Activated B cell treated with CpG ODN at 0.5 μM for 24 hours (primary cell): ENCODE measurements at regions not wholly inside any gene's neighbourhood (a gene's known extent, or its start where the extent isn't known, plus 50 kb on each side); places are given as distances from the start of the nearest gene placed in this dataset.
"Not testable (repeated sequence)": the region's sequence is repeated elsewhere in the genome, so short reads cannot be mapped to it uniquely, and the experiment has no call there.

ENCODE experiments used
- ATAC-seq: fragments of 200-7000 bp; cut with Tn5 transposase; one replicate; pipeline ENCODE4 v1.10.0; 2021; ENCODE audit warnings: low read depth, mild to moderate bottlenecking, moderate library complexity
- CTCF ChIA-PET: fragments of 350-600 bp; sonication (Branson Sonifier 250); formaldehyde crosslinking; loops from one replicate; lab custom pipeline; 2021; ENCODE audit warnings: antibody characterized with exemption; lab: Charles Lee
- POLR2A ChIA-PET: fragments of 350-600 bp; sonication (Branson Sonifier 250); formaldehyde crosslinking; loops from one replicate; lab custom pipeline; 2021; ENCODE audit warnings: antibody characterized with exemption; lab: Charles Lee
- DNase-seq: peaks from one replicate; pipeline ENCODE4 v3.0.0; 2022
- H3K27ac Mint-ChIP-seq: one replicate; pipeline ENCODE4 v1.8.0; 2020; ENCODE audit warnings: mixed read lengths
- H3K27me3 Mint-ChIP-seq: one replicate; pipeline ENCODE4 v1.8.0; 2021; ENCODE audit warnings: mixed read lengths
- H3K36me3 Mint-ChIP-seq: one replicate; pipeline ENCODE4 v1.8.0; 2021; ENCODE audit warnings: low read depth, mixed read lengths
- H3K4me1 Mint-ChIP-seq: one replicate; pipeline ENCODE4 v1.8.0; 2021; ENCODE audit warnings: mixed read lengths
- H3K4me3 Mint-ChIP-seq: one replicate; pipeline ENCODE4 v1.8.0; 2020; ENCODE audit warnings: mild to moderate bottlenecking, mixed read lengths
- H3K9me3 Mint-ChIP-seq: one replicate; pipeline ENCODE4 v1.8.0; 2020; ENCODE audit warnings: mixed read lengths
- intact Hi-C: fragments of 100-400 bp; cut with micrococcal nuclease; formaldehyde crosslinking; loops from one replicate; pipeline ENCODE4 v1.15.1; 2024
- TF ChIP-seq, protein P1 (sequence below): fragments of 200-600 bp; IDR thresholded peaks from one replicate; pipeline ENCODE4 v1.8.0; 2022; ENCODE audit warnings: antibody characterized with exemption, mild to moderate bottlenecking

DNA sequence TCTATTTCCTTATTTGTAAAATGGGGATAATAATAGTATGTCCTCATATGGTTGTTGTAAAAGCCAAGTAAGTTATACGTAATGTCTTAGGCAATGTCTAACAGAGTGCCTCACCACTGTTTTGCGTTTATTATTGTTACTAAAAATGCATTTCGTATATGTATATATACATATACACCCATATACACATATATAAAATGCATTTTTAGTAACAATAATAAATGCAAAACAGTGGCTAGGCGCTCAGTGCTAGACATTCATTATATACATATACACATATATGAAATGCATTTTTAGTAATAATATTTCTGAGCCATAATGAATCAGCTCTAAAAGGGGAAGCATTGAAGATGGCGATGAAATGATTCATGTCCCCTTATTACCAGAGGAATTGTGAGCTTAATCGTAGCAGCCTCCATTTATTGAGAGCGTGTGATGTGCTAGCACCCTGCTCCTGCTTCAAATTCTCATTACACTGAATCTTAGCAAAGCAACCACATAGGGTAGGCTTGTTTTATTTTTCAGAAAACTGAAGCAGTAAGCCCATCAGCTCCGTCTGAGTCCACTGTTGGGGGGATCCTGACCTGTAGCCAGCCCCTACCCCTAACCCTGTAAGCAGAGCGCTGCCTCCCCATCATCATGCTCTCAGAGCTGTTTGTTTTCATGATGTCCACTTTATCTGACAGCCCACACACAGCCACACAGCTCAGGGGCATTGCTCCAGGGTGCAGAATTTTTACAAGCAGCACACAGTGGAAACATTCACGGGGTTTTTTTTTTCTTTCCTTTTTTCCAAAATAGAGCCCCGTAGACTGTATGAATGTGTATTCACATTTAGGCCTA is 97.1 kb upstream of the NAV2 start:
- H3K9me3 Mint-ChIP-seq = peaks cover 6% of the 10 kb centered on the region
- POLR2A ChIA-PET = no interaction called here

DNA sequence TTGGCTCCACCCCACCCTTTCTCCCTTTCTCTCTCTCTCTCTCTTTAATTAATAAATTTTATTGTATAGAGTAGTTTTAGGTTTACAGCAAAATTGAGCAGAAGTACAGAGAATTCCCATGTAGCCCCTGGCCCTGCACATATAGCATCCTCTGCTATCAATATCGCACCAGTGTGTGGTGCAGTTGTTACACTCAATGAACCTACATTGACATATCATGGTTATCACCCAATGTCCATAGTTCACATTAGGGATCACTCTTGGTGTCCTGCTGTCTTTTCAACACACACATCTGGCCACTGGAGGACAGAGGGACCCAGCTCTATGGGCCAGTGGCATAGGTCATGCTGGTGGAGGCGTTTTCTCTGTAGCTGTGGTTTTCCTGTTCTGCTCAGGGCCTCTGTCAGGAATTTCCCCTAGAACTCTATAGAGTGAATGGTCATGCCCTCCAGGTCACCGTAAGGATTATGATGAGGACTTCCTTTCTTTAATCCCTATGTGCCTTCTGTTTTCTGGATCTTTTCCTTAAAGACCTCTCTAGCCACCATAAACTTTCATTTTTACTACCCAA is 98.2 kb upstream of the NAV2 start:
- Mint-ChIP-seq H3K4me1 (no peaks in the 10 kb centered on the region), H3K27me3 (no peaks in the 10 kb centered on the region), H3K4me3 (no peak overlapping the region), H3K27ac (no peak overlapping the region), H3K9me3 (peaks cover 6% of the 10 kb centered on the region), H3K36me3 (no peaks in the 10 kb centered on the region)
- ATAC-seq (no peak), DNase-seq (no peak)
- intact Hi-C loops = no loop called here
- TF ChIP-seq, protein P1, sequence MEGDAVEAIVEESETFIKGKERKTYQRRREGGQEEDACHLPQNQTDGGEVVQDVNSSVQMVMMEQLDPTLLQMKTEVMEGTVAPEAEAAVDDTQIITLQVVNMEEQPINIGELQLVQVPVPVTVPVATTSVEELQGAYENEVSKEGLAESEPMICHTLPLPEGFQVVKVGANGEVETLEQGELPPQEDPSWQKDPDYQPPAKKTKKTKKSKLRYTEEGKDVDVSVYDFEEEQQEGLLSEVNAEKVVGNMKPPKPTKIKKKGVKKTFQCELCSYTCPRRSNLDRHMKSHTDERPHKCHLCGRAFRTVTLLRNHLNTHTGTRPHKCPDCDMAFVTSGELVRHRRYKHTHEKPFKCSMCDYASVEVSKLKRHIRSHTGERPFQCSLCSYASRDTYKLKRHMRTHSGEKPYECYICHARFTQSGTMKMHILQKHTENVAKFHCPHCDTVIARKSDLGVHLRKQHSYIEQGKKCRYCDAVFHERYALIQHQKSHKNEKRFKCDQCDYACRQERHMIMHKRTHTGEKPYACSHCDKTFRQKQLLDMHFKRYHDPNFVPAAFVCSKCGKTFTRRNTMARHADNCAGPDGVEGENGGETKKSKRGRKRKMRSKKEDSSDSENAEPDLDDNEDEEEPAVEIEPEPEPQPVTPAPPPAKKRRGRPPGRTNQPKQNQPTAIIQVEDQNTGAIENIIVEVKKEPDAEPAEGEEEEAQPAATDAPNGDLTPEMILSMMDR = no peak
- POLR2A ChIA-PET = no interaction called here
- CTCF ChIA-PET = no interaction called here

More for the DNA sequence above, 97.1 kb upstream of the NAV2 start:
- no peaks in the 10 kb centered on the region for H3K27me3 Mint-ChIP-seq
- TF ChIP-seq, protein P1 = no peak
- intact Hi-C loops = no loop called here
- ATAC-seq (no peak), DNase-seq (no peak)
- CTCF ChIA-PET = no interaction called here
- H3K36me3 Mint-ChIP-seq = no peaks in the 10 kb centered on the region
- no peaks in the 10 kb centered on the region for H3K4me1 Mint-ChIP-seq
- no peak overlapping the region for H3K27ac Mint-ChIP-seq
- no peak overlapping the region for H3K4me3 Mint-ChIP-seq

DNA sequence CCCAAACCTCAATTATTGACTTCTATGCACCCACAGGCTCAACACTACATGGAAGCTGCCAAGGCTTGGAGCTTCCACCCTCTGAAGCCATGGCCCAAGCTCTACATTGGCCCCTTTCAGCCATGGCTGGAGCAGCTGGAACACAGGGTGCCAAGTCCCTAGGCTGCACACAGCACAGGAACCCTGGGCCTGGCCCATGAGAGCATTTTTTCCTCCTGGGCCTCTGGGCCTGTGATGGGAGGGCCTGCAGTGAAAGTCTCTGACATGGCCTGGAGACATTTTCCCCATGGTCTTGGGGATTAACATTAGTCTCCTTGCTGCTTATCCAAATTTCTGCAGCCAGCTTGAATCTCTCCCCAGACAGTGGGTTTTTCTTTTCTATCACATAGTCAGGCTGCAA is 100.6 kb upstream of the NAV2 start:
- H3K27ac Mint-ChIP-seq, ATAC-seq, H3K36me3 Mint-ChIP-seq, H3K9me3 Mint-ChIP-seq, intact Hi-C loops, CTCF ChIA-PET, DNase-seq, H3K4me1 Mint-ChIP-seq, H3K27me3 Mint-ChIP-seq, POLR2A ChIA-PET, H3K4me3 Mint-ChIP-seq: not testable (repeated sequence)

DNA sequence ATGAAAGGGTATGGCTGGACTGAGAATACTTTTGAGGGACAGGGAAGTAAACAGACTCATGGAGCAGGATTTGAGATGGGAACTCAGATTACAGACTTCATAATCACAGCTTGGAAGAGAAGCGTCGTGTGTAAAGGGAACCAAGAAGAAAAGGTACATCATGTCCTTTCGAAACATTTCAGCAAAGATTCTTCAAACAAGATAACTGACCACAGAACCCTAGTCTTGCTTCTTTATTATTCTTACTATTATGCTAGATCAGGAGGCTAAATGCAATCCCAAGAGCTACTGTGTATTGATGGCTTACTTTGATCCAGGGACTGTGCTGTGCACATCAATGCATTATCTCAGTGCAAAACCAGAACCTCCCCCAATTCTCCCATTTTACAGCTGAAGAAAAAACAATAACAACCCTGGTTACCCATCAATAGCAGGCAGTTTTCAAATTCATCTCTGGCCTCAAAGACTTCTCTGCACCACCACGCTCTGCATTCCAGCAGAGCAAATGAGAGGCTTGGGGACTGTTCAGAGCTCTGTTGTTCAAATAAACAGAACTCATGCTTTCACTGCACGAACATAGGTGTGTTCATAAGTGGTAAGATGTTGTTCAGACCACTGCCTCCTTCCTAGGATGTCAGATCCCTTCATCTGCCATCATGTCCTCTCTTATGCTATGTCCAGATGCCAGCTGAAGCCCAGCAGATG is 104.8 kb upstream of the NAV2 start:
- TF ChIP-seq, protein P1 = no peak
- ChIA-PET POLR2A (no interaction called here), CTCF (no interaction called here)
- Mint-ChIP-seq H3K36me3 (no peaks in the 10 kb centered on the region), H3K27ac (no peak overlapping the region), H3K4me3 (no peak overlapping the region), H3K4me1 (no peaks in the 10 kb centered on the region), H3K27me3 (peaks cover 4% of the 10 kb centered on the region), H3K9me3 (peaks cover 8% of the 10 kb centered on the region)
- DNase-seq (no peak), ATAC-seq (no peak)
- intact Hi-C loops = no loop called here

DNA sequence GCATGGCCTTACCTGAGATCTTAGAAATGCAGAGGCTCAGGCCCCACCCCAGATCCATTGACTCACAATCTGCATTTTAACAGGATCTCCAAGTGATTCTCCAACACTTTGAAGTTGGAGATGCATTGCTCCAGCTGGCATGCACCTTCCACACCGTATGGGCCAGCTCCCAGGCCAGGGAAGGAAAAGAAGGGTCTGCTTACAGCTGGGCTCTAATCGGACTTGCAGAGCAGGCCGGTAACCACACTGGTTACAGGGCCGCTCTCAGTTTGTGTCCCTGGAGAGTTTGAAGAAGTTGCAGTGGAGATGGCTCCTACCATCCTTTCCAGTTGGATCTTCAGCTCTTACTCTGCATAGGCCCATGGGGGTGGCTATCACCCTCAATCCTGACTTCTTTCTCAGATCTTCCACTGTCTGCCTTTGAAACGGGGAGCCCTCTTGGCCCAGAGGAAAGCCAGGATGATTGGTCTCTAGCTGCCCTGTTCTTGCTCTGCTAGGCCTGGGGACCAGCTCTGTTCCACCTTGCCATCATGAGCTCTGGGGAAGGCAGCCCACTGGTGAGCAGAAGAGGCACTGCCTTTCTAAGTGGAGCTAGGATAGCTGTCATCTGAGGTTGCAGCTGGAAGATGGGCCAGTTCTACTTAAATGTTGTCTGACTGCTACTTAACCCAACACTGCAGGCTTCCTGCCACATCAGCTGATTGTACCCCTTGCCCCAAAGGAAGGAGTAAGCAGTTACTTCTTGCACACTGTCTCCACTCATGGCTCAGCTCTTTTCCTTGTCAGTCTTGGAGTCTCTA is 105.6 kb upstream of the NAV2 start:
- TF ChIP-seq, protein P1 = no peak
- H3K4me1 Mint-ChIP-seq = no peaks in the 10 kb centered on the region
- CTCF ChIA-PET = no interaction called here
- intact Hi-C loops = no loop called here
- DNase-seq (no peak), ATAC-seq (no peak)
- peaks cover 5% of the 10 kb centered on the region for H3K9me3 Mint-ChIP-seq
- H3K27me3 Mint-ChIP-seq = peaks cover 7% of the 10 kb centered on the region
- H3K27ac Mint-ChIP-seq = no peak overlapping the region
- H3K4me3 Mint-ChIP-seq = no peak overlapping the region
- H3K36me3 Mint-ChIP-seq = no peaks in the 10 kb centered on the region
- POLR2A ChIA-PET = no interaction called here
